ENCODE measurements at regions not wholly inside any gene's neighbourhood (a gene's known extent, or its start where the extent isn't known, plus 50 kb on each side); places are given as distances from the start of the nearest gene placed in this dataset.

- DNase-seq (ENCODE audit: low read depth in 3 of 3, low spot score in 2 of 3) = no peak
These were observed 133.6 kb downstream of the UBE2E3 start for GRCh38 chr2:181114021-181114420.

- DNase-seq (ENCODE audit: low read depth in 3 of 3, low spot score in 2 of 3) = no peak
These were observed 135.9 kb downstream of the UBE2E3 start for GRCh38 chr2:181116261-181116660.

- no peak for DNase-seq (ENCODE audit: low read depth in 3 of 3, low spot score in 2 of 3)
These were observed 137.0 kb downstream of the UBE2E3 start for GRCh38 chr2:181117206-181117925.

- no peak for DNase-seq (ENCODE audit: low read depth in 3 of 3, low spot score in 2 of 3)
These were observed 140.2 kb downstream of the UBE2E3 start for GRCh38 chr2:181120625-181121024.

GRCh38 chr2:181121996-181122395 is 141.6 kb downstream of the UBE2E3 start:
- no peak for DNase-seq (ENCODE audit: low read depth in 3 of 3, low spot score in 2 of 3)

- no peak for DNase-seq (ENCODE audit: low read depth in 3 of 3, low spot score in 2 of 3)
These were observed 142.2 kb downstream of the UBE2E3 start for GRCh38 chr2:181122601-181123000.

- DNase-seq (ENCODE audit: low read depth in 3 of 3, low spot score in 2 of 3) = no peak
These were observed 143.4 kb downstream of the UBE2E3 start for GRCh38 chr2:181123798-181124231.

GRCh38 chr2:181124497-181124896 is 144.1 kb downstream of the UBE2E3 start:
- no peak for DNase-seq (ENCODE audit: low read depth in 3 of 3, low spot score in 2 of 3)

- no peak for DNase-seq (ENCODE audit: low read depth in 3 of 3, low spot score in 2 of 3)
These were observed 145.0 kb downstream of the UBE2E3 start for GRCh38 chr2:181125359-181125758.

- DNase-seq (ENCODE audit: low read depth in 3 of 3, low spot score in 2 of 3) = no peak
These were observed 146.0 kb downstream of the UBE2E3 start for GRCh38 chr2:181126311-181126868.

- DNase-seq (ENCODE audit: low read depth in 3 of 3, low spot score in 2 of 3) = no peak
These were observed 147.8 kb downstream of the UBE2E3 start for GRCh38 chr2:181128199-181128598.

- DNase-seq (ENCODE audit: low read depth in 3 of 3, low spot score in 2 of 3) = no peak
These were observed 149.1 kb downstream of the UBE2E3 start for GRCh38 chr2:181129364-181130056.

GRCh38 chr2:181130686-181131085 is 150.3 kb downstream of the UBE2E3 start:
- DNase-seq (ENCODE audit: low read depth in 3 of 3, low spot score in 2 of 3) = no peak

- no peak for DNase-seq (ENCODE audit: low read depth in 3 of 3, low spot score in 2 of 3)
These were observed 151.2 kb downstream of the UBE2E3 start for GRCh38 chr2:181131584-181131983.

GRCh38 chr2:181138816-181139215 is 158.4 kb downstream of the UBE2E3 start:
- no peak for DNase-seq (ENCODE audit: low read depth in 3 of 3, low spot score in 2 of 3)

- DNase-seq (ENCODE audit: low read depth in 3 of 3, low spot score in 2 of 3) = no peak
These were observed 159.4 kb downstream of the UBE2E3 start for GRCh38 chr2:181139831-181140230.

GRCh38 chr2:181140414-181140813 is 160.0 kb downstream of the UBE2E3 start:
- DNase-seq (ENCODE audit: low read depth in 3 of 3, low spot score in 2 of 3) = no peak

- DNase-seq (ENCODE audit: low read depth in 3 of 3, low spot score in 2 of 3) = no peak
These were observed 160.5 kb downstream of the UBE2E3 start for GRCh38 chr2:181140928-181141327.

GRCh38 chr2:181141676-181142075 is 161.3 kb downstream of the UBE2E3 start:
- DNase-seq (ENCODE audit: low read depth in 3 of 3, low spot score in 2 of 3) = no peak

- DNase-seq (ENCODE audit: low read depth in 3 of 3, low spot score in 2 of 3) = no peak
These were observed 162.1 kb downstream of the UBE2E3 start for GRCh38 chr2:181142514-181142913.

GRCh38 chr2:181143790-181144300 is 163.4 kb downstream of the UBE2E3 start:
- no peak for DNase-seq (ENCODE audit: low read depth in 3 of 3, low spot score in 2 of 3)

- no peak for DNase-seq (ENCODE audit: low read depth in 3 of 3, low spot score in 2 of 3)
These were observed 165.2 kb downstream of the UBE2E3 start for GRCh38 chr2:181145645-181146044.

Data from right renal cortex interstitium (tissue), 3 donors.